ENCODE measurements at regions not wholly inside any gene's neighbourhood (a gene's known extent, or its start where the extent isn't known, plus 50 kb on each side); places are given as distances from the start of the nearest gene placed in this dataset.

DNA sequence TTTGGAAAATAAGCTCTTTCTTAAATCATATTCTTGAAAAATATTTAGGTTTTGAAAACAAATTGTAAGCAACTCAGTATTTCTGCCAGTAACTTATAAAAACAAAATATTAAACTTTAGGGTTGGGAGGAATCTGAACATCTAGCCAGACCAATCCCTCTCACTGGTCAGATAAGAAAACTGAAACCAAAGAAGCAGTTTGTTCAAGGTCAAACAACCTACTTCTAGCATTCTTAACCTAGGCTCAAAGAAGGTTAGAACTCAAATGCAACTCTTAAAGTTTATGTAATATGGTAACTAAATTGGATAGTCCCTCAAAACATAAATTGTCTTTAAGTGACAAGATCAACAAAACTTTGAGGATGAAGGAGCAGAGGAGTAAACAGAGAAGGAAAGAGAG lies 374.9 kb upstream of the TNC start:
- TF ChIP-seq CTCF (IDR thresholded peaks at IDR 0.05) (no peak), EP300 (IDR thresholded peaks at IDR 0.05) (no peak)
